ENCODE measurements at regions not wholly inside any gene's neighbourhood (a gene's known extent, or its start where the extent isn't known, plus 50 kb on each side); places are given as distances from the start of the nearest gene placed in this dataset.

DNA sequence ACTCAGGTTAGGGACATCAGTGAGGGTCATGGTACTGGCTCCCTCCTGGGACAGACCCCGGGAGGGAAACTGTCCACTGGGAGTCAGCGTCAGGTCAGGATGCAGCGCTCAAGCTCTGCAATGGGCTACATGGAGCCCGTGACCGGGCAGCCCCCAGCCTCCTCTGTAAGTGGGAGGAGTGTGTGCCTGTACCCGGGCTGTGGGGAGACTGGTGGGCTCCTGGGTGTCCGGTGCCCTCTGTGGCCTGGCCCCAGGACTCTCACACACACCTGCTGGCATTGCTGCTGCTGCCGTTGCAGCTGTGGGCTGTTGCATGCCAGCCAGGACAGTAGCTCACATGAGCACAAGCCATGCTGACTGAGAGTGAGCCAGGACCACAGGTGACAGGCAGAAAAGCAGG is 630.3 kb downstream of the TBC1D22A start:
- POLR2A ChIA-PET, result no interaction called here

DNA sequence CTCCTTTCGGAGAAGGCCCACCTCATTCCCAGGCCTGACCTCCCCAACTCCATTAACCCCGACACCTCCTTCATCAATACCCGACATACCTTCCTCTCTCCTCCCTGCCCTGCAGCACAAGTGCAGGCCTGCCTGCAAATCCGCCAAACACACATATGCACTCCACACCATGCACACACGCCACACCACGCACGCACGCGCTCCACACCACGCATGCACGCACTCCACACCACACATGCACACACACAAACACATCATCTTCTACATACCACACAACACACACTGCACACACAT is 629.6 kb downstream of the TBC1D22A start:
- in situ Hi-C loops (cut with HindIII; ENCODE audit: low pct_unique_long_range_greater_than_20kb, low sequenced_read_pairs) (no loop called here), intact Hi-C loops (cut with micrococcal nuclease; ENCODE audit: unreplicated experiment) (no loop called here)
- Histone ChIP-seq H3K27ac (ENCODE audit: low read length) (no peak overlapping the region), H3K4me3 (ENCODE audit: low read depth in 2 of 2, low read length in 2 of 2) (no peak overlapping the region), H3K36me3 (ENCODE audit: control insufficient read depth, insufficient read depth, low read length) (no peaks in the 10 kb centered on the region), H3K9me3 (ENCODE audit: control insufficient read depth, insufficient read depth, low read depth, low read length) (no peaks in the 10 kb centered on the region), H3K4me1 (ENCODE audit: control insufficient read depth, insufficient read depth, low read length) (no peaks in the 10 kb centered on the region), H3K27me3 (ENCODE audit: control insufficient read depth, insufficient read depth, low read length) (no peaks in the 10 kb centered on the region)
- DNase-seq (ENCODE audit: low read depth, low spot score) (no peak), ATAC-seq (no peak)
- BruUV-seq (replicated peaks), result no TSS peak
- no peak for TF ChIP-seq SIN3A (IDR thresholded peaks at IDR 0.05; ENCODE audit: borderline replicate concordance, insufficient read depth, low read depth, low read length)
- TF ChIP-seq, protein P1, sequence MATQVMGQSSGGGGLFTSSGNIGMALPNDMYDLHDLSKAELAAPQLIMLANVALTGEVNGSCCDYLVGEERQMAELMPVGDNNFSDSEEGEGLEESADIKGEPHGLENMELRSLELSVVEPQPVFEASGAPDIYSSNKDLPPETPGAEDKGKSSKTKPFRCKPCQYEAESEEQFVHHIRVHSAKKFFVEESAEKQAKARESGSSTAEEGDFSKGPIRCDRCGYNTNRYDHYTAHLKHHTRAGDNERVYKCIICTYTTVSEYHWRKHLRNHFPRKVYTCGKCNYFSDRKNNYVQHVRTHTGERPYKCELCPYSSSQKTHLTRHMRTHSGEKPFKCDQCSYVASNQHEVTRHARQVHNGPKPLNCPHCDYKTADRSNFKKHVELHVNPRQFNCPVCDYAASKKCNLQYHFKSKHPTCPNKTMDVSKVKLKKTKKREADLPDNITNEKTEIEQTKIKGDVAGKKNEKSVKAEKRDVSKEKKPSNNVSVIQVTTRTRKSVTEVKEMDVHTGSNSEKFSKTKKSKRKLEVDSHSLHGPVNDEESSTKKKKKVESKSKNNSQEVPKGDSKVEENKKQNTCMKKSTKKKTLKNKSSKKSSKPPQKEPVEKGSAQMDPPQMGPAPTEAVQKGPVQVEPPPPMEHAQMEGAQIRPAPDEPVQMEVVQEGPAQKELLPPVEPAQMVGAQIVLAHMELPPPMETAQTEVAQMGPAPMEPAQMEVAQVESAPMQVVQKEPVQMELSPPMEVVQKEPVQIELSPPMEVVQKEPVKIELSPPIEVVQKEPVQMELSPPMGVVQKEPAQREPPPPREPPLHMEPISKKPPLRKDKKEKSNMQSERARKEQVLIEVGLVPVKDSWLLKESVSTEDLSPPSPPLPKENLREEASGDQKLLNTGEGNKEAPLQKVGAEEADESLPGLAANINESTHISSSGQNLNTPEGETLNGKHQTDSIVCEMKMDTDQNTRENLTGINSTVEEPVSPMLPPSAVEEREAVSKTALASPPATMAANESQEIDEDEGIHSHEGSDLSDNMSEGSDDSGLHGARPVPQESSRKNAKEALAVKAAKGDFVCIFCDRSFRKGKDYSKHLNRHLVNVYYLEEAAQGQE (IDR thresholded peaks at IDR 0.05; ENCODE audit: insufficient read depth in 1 of 2, low read depth in 2 of 2, low read length in 1 of 2), result no peak
- CTCF ChIA-PET, result no interaction called here
- POLR2A ChIA-PET, result no interaction called here

More for the DNA sequence above, 630.3 kb downstream of the TBC1D22A start:
- Histone ChIP-seq H3K27me3 (ENCODE audit: control insufficient read depth, insufficient read depth, low read length) (no peaks in the 10 kb centered on the region), H3K4me1 (ENCODE audit: control insufficient read depth, insufficient read depth, low read length) (no peaks in the 10 kb centered on the region), H3K4me3 (ENCODE audit: low read depth in 2 of 2, low read length in 2 of 2) (no peak overlapping the region), H3K36me3 (ENCODE audit: control insufficient read depth, insufficient read depth, low read length) (no peaks in the 10 kb centered on the region), H3K9me3 (ENCODE audit: control insufficient read depth, insufficient read depth, low read depth, low read length) (no peaks in the 10 kb centered on the region), H3K27ac (ENCODE audit: low read length) (no peak overlapping the region)
- CTCF ChIA-PET, result no interaction called here
- no peak for ATAC-seq
- no TSS peak for BruUV-seq (replicated peaks)
- in situ Hi-C loops (cut with HindIII; ENCODE audit: low pct_unique_long_range_greater_than_20kb, low sequenced_read_pairs) (no loop called here), intact Hi-C loops (cut with micrococcal nuclease; ENCODE audit: unreplicated experiment) (no loop called here)
- TF ChIP-seq POLR2AphosphoS5 (IDR thresholded peaks at IDR 0.05; ENCODE audit: low read depth, low read length) (no peak), TCF7L2 (IDR thresholded peaks at IDR 0.05; ENCODE audit: low read depth, low read length) (no peak), SIN3A (IDR thresholded peaks at IDR 0.05; ENCODE audit: borderline replicate concordance, insufficient read depth, low read depth, low read length) (no peak)
- TF ChIP-seq, protein P1 (IDR thresholded peaks at IDR 0.05; ENCODE audit: insufficient read depth in 1 of 2, low read depth in 2 of 2, low read length in 1 of 2), result no peak
- TF ChIP-seq, protein P2, sequence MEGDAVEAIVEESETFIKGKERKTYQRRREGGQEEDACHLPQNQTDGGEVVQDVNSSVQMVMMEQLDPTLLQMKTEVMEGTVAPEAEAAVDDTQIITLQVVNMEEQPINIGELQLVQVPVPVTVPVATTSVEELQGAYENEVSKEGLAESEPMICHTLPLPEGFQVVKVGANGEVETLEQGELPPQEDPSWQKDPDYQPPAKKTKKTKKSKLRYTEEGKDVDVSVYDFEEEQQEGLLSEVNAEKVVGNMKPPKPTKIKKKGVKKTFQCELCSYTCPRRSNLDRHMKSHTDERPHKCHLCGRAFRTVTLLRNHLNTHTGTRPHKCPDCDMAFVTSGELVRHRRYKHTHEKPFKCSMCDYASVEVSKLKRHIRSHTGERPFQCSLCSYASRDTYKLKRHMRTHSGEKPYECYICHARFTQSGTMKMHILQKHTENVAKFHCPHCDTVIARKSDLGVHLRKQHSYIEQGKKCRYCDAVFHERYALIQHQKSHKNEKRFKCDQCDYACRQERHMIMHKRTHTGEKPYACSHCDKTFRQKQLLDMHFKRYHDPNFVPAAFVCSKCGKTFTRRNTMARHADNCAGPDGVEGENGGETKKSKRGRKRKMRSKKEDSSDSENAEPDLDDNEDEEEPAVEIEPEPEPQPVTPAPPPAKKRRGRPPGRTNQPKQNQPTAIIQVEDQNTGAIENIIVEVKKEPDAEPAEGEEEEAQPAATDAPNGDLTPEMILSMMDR (IDR thresholded peaks at IDR 0.05), result no peak
- no peak for DNase-seq (ENCODE audit: low read depth, low spot score)

Measured in Panc1 (cell line).